EH (cell line): ENCODE measurements at regions not wholly inside any gene's neighbourhood (a gene's known extent, or its start where the extent isn't known, plus 50 kb on each side); places are given as distances from the start of the nearest gene placed in this dataset.
"Not testable (repeated sequence)": the region's sequence is repeated elsewhere in the genome, so short reads cannot be mapped to it uniquely, and the experiment has no call there.

Source experiments
- DNase-seq: peaks from one replicate; pipeline ENCODE4 v3.0.0-alpha.2; 2015; ENCODE audit warnings: low read depth

DNA sequence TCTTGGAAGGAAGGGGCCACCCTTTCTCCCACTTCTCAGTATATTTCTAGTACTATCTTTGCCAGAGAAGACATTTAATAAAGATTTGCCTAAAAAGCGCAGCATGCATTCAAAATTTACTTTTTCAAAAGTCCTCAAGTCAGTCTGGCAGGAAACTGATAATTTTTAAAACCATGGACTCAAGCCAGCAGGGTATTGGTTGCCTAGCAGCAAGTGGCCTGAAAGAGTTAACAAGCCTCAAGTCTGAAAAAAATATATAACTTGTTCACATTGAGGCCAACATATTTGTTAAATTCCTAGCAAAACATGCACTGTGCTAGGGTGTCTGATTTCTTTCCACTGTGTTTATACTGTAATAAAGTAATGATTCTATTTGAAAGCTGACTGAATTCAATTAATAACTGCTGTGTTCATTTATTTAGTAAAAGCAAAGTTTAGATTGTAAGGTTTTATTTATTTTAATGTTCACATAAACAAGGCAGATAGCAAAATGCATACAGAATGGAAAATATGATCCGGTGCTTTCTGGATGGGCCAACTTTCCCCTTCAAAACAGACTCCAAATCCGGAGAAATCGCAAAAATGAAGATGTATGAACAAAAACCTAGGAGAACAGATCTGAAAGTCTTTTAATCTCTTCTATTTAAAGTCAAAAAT is 218.5 kb upstream of the FGF13 start:
- DNase-seq: no peak

GRCh38 chrX:138928737-138929459 is 217.4 kb upstream of the FGF13 start:
- DNase-seq: no peak

DNA sequence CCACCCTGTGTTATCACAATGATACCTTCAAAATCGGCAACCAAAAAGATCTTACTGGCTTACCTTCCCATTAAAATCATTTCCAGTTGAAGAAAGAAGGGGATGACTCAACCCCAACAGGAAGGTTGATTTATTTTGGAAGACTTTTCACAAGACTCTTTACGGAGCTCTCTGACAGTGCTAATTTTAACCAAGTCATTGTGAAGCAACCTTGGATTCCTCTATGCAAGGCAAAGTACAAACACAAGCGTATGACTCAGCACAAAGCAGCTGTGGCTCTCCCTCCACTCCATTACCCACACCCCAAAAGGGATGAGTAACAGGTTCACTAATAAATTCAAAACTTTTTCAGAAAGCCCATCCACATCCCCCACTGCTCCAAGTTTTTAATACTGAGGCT is 213.8 kb upstream of the FGF13 start:
- peak; percentile 15 for DNase-seq

DNA sequence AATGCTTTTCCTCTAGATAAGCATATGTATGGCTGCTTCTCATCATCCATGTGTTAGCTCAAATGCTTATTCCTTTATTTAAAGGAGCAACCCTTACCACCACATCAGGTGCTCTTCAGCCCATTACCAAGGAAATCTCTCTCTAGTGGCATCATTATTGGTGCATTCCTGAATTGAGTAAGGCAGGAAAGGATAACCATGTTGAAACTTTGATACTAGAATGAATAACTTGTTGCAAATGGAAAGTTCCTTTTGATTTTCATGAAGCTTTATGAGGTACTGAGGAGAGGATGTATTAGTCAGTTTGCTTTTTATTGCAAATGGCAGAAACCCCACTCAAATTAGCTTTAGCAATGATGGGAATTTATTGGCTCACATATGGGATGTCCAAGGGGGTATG is 212.3 kb upstream of the FGF13 start:
- DNase-seq: no peak

DNA sequence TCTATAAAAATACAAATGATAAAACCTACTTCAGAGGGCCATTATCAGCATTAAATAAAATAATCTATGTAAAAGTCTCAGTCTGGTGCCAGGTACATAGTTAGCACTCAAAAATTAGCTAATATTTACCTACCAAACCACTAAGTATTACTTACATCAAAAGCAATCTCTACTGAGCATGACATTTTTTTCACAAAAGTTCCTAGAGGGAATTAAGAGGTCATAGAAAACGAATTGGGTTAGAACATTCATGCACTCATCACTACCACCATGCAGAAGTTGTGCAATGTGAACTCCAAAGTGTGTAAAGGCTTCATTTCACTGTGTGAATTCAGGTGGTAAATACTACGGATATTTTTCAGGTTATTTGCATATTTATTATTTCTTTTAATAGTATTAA is 209.5 kb upstream of the FGF13 start:
- DNase-seq: no peak

- peak; percentile 0 for DNase-seq
Measured at GRCh38 chrX:138917781-138918180, 206.3 kb upstream of the FGF13 start.

GRCh38 chrX:138914767-138915166 is 203.2 kb upstream of the FGF13 start:
- DNase-seq: no peak

- no peak for DNase-seq
Measured at GRCh38 chrX:138908577-138908976, 197.1 kb upstream of the FGF13 start.

DNA sequence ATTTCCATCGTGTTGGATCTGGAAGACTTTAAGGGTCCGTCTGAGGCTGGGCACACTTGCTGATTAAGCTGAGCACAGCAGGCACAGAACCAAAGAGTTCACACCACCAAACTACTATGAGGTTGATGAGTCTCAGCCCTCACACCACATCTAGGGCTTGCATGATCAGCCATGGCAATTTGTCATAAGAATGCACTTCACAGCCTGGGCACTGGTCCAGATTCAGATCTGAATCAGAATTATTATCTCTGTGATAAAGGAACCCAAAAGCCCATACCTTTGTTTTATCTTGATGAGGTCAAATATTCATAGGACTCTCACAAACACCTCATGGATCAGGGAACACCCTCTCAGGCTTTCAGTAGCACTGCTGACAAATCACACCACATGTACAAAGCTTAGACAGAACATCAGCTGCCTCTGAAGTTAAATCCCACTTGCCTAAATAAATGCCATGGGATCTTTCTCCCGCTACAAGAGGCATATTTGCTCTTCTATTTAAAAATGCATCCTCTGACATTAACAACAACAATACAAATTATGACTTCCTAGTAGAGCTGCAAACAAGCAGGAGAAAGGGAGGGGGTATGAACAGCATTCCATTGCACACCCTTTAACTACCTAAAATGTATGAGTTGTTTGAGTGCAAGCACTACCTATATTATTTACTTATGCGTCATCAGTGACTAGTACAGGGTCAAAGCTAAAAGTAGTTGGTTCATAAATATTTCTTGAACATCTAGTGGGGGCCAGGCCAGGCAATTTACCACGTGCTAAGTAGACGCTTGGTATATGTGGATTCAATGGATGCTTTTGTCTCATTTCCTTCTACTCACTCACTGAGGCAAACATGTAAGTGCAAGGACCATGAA is 186.3 kb upstream of the FGF13 start:
- no peak for DNase-seq

DNA sequence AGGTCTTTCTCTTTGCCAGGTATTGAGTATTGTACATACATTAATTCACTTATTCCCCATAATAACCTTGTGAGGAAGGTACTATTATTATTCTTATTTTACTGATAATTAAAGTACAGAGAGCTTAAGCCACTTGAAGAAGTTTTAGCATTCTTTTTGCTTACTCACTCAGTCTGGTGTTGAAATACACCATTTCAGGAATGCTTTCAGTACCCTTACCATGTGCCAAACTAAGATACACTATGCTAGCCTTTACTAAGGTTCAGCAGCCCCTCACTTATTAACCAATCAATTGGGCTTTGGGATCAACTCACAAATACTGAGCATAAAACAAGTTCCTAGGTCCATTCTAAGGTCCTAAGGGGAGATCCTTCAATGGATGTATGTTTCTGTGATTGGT is 179.0 kb upstream of the FGF13 start:
- no peak for DNase-seq

DNA sequence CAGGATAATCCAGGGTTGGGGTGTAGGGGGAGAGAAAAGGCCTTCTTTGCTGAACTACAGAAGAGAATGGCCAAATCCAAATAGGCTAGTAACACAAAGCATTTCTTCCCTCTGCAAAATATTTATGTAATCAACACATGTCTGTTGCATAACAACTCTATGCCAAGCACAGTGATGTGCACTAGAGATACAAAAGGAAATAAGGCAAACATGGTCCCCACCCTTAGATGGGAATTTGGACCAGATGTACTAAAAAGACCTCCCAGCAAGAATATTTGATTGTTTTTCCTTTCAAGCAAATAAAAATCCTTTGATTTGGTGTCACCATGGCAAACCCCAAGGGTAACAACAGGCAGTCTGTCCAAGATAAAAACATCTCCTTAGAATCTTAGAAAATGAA is 177.6 kb upstream of the FGF13 start:
- DNase-seq: no peak

GRCh38 chrX:138886769-138887168 is 175.3 kb upstream of the FGF13 start:
- DNase-seq: no peak

DNA sequence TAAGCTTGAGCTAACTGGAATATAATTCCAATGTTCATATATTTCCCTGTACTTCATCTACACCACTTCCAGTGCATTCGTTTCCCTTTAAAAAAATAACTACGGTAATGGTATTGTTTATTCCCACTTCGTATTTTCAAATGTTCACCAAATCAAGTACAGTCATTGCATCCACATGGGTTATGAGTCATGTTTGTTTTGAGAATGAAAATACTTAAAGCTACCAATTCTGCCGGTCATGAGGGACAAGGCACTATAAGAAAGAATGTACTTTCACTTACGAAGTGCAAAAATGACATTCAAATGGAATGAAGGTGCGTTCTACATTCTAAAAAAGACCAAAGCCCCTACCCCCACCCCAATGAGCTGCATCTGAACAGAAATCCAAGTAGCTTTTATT is 174.4 kb upstream of the FGF13 start:
- DNase-seq: no peak

DNA sequence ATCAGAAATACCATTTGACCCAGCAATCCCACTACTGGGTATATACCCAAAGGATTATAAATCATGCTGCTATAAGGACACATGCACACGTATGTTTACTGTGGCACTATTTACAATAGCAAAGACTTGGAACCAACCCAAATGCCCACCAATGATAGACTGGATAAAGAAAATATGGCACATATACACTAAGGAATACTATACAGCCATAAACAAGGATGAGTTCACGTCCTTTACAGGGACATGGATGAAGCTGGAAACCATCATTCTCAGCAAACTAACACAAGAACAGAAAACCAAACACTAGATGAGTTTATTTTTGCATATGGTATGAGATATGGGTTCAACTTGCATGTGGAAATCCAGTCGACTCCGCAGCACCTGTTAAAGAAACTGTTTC is 168.8 kb upstream of the FGF13 start:
- DNase-seq: not testable (repeated sequence)

GRCh38 chrX:138877746-138878145 is 166.2 kb upstream of the FGF13 start:
- DNase-seq: no peak

- no peak for DNase-seq
Measured at GRCh38 chrX:138875472-138875871, 164.0 kb upstream of the FGF13 start.

GRCh38 chrX:138874271-138874935 is 162.9 kb upstream of the FGF13 start:
- DNase-seq: no peak

DNA sequence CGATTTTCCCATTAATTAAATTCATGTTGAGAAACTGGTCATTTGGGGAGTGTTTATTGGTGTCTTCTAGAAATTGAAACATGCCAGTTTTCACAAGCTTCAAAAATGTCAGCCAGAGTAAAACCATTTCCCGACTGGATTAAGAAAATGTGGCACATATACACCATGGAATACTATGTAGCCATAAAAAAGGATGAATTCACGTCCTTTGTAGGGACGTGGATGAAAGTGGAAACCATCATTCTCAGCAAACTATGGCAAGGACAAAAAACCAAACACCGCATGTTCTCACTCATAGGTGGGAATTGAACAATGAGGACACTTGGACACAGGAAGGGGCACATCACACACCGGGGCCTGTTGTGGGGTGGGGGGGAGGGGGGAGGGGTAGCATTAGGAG is 162.1 kb upstream of the FGF13 start:
- not testable (repeated sequence) for DNase-seq

DNA sequence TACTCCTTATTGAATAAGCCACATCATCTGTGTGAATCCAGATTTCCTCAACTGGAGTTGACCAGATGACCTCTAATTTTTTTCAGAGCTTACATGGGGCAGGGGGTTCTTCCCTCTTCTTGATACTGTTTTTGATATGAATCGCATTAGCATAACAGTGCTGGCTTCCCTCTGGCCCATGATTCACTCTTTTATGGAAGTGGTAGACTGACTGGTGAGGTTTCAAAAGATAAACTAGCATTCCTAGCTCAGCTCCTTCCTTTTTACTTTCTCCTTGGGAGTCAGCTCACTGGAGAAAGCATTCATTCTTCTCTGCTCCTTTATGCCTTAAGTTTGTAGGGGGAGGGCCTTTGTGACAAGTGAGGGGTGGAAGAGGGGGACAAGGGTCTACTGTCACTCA is 161.0 kb upstream of the FGF13 start:
- no peak for DNase-seq

DNA sequence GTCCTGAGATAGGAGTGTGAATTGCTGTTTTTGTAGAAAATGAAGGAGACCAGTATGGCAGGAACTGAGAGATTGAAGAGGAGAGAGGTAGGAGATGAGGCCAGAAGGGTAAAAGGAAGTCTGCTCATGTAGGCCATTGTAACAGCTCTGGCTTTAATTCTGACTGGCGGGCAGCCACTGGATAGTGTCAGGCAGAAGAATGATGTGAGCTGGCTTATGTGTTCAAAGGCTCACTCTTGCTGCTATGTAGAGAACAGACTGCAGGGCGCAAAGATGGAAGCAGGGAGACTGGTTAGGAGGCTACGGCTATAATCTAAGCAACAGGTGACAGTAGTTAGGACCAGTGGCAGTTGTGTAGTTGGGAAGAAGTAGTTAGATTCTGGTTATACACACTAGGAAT is 160.2 kb upstream of the FGF13 start:
- DNase-seq: no peak

- DNase-seq: no peak
Measured at GRCh38 chrX:138866643-138867042, 155.1 kb upstream of the FGF13 start.

- DNase-seq: no peak
Measured at GRCh38 chrX:138865093-138865649, 153.7 kb upstream of the FGF13 start.
